ENCODE measurements at regions not wholly inside any gene's neighbourhood (a gene's known extent, or its start where the extent isn't known, plus 50 kb on each side); places are given as distances from the start of the nearest gene placed in this dataset.

GRCh38 chr18:37778417-37779165 is 213.0 kb upstream of the CELF4 start:
- DNase-seq = peak; percentile 67

DNA sequence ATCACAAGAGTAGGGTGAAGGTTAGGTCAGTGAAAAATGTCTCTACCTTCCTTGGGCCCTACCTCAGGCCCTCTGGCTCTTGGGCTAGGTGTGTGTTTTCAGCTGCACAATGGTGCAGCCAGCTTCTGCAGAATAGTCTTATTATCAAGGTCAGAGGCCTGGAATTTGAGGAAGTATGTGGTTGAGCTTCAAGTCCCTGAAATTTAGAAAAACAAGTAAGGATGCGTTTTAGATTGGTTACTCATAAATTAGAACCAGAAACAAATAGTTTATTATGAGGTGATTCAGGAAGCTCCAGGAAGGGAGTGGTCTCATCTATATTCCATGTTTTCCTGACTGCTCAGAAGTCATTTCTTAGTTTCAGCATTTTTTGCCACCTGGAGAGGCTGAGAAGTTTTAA is 204.2 kb upstream of the CELF4 start:
- DNase-seq = no peak

- no peak for DNase-seq
Observed at GRCh38 chr18:37764541-37765288, 199.1 kb upstream of the CELF4 start.

GRCh38 chr18:37762076-37762621 is 196.6 kb upstream of the CELF4 start:
- DNase-seq = no peak

DNA sequence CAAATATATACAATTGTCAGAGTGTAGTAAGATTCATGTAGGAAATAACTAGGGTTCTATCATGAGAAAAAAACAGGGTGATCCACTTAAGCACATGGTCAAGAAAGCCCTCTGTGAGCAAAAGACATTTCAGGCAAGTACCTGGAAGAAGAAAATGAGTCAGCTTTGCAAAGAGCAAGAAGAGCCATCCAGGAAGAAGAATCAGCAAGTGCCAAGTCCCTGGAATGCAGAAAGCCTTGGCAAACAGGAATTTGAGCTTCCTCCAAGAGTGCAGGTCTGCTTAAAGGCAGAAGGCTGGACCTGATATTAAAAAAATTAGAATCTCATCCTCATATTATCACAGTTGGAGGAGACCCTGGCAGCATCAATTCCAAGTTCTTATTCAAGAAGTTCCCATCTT is 188.5 kb upstream of the CELF4 start:
- DNase-seq = no peak

GRCh38 chr18:37742436-37742835 is 176.8 kb upstream of the CELF4 start:
- DNase-seq = no peak

- DNase-seq = peak; percentile 25
Observed at GRCh38 chr18:37741032-37741623, 175.5 kb upstream of the CELF4 start.

GRCh38 chr18:37734406-37734805 is 168.8 kb upstream of the CELF4 start:
- DNase-seq = no peak

DNA sequence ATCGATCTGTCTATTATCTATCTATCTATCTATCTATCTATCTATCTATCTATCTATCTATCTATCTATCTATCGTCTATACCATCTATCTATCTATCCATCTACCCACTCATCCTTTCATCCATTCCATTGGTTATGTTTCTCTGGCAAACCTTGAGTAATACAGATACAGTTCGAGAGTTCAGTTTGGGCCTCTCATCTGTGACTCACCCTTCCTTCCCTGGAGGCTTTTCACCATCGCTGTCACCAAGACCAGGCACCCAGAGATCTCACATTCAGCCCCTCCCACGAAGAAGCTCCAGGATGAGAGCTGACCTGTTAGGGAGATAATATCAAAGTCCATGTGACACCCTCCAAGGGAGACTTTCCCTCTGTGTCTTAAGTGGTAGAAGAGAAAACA is 164.1 kb upstream of the CELF4 start:
- DNase-seq = no peak

DNA sequence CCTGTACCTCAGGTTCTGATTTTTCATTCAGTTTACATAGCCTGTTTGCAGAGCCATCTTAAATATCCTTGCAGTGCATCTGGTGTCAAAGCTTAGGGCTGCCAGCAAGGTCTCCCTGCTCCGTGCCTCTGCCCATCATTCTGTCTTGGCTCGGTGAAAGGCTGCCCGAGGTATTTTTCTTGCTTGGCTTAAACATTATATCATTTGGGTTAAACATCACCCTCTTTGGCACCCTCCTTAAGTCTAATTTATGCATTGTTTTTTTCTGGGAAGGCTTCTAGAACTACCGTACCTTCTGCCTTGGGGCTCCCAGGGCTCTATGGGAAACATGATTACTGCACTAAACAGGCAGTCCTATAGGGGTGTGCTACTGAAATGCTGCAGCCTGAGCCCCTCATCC is 158.6 kb upstream of the CELF4 start:
- no peak for DNase-seq

GRCh38 chr18:37721544-37722522 is 156.2 kb upstream of the CELF4 start:
- peak; percentile 63 for DNase-seq

- DNase-seq = peak; percentile 83
Observed at GRCh38 chr18:37720663-37721062, 155.1 kb upstream of the CELF4 start.

DNA sequence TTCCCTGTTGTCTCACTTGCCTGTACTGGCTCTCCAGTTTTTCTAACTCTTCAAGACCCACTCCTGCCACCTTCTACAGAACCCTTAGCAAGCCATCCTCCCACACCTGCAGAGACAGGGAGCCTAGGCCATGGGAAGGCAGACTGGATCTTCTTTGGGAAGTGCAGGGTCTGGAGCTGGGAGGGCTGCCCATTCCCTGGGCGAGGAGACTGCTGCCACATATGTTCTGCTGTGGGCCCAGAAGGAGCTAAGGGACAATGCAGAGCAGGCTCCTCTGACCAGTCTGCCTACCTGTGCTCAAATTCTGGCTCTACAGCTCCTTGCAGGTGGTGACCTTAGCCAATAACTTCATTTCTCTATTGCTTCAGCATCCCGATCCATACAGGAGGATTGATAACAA is 152.1 kb upstream of the CELF4 start:
- no peak for DNase-seq

DNA sequence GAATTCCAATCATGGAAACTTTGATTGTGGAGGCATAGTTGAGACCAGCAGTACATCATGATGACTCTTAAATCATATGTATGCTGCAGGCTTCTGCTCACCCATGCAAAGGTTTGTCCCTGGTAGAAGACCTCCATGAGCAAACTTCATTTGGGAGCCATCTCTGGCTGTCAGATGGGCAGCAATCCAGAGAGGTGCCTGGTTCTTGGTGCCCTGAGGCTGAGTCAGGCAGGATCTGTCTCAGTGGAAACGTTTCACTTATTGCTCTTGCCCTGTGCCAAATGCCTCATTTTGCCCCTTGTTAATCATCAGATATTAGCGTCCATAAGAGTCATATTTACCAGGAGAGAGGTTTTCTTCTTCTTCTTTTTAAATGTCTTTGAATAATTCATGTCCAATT is 151.5 kb upstream of the CELF4 start:
- DNase-seq = no peak

GRCh38 chr18:37716106-37716735 is 150.6 kb upstream of the CELF4 start:
- no peak for DNase-seq

DNA sequence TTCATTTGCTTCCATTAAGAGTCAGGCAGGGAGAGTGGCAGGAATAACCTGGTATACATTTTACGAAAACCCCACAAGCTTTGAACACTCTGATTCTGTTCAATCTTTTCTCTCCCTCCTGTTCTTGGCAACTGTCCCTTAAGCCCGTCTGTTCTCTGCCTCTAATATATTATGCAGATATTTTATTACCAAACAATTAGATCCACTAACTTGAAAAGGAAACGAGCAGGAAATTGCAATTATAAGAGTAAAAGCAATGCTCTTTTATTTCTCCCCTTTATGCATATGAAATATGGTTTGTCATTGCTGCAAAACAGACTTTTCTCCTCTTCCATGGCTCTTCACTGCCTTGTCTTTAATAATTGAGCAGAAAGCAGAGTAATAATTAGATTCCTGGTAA is 149.1 kb upstream of the CELF4 start:
- DNase-seq = no peak

DNA sequence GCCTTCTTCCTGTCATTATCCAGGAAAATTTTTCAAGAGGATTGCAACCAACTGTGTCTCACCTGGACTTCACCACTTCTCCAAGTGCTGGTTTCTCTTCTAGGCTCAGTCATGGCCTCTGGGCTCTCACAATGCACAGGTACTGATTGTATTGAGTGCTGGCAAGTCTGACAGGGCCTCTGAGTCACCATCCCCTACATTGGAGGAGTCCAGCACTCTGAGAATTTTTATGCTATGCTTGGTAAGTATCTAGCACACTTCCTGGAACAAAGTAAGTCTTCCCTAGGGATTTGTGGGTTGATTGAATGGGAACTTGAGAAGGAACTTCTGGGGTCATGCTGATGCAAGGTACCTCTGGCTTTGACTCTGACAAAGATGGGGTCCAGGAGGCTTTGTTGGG is 147.2 kb upstream of the CELF4 start:
- no peak for DNase-seq

GRCh38 chr18:37711766-37712505 is 146.3 kb upstream of the CELF4 start:
- no peak for DNase-seq

- no peak for DNase-seq
Observed at GRCh38 chr18:37710726-37711125, 145.1 kb upstream of the CELF4 start.

DNA sequence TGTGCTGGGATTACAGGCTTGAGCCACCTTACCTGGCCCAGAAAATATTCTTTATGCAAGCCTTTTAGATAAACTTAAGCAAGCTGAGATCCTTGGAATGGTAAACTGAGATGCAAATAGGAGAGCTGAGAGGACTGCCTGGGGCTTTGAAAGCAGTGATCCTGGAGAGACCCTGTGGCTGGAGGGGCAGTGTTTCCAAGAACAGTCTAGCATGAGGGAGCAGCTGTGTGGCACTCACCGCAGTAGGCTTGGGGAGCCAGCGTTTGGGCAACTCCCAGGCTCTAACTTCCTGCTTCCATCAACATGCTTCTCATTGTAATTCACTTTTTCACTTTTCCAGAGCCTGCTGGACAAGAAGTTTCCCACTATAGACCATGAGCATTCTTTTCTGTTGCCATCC is 144.1 kb upstream of the CELF4 start:
- no peak for DNase-seq

DNA sequence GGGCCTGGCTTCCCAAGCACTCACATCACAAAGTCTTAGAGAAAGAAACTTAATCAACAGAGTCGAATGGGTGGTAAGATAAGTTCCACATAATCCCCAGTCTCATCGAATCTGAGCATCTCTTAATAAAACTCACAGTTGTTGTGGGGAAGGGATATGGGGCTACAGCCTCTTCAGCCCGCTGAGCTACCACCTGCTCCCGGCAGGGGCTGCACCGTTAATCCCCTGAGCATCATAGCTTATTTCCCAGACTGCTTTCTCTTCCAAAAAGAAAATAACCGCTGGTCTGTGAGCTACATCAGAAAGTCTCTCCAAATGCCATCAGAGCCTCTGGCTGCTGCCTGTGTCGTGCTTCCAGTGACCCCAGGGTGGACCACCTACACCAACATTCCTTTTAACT is 139.4 kb upstream of the CELF4 start:
- no peak for DNase-seq
